HG03354 (cell line): ENCODE measurements at regions not wholly inside any gene's neighbourhood (a gene's known extent, or its start where the extent isn't known, plus 50 kb on each side); places are given as distances from the start of the nearest gene placed in this dataset.

Experiments used
- ATAC-seq: cut with Tn5 transposase; IDR thresholded peaks from one replicate; pipeline ENCODE4 v1.9.1; 2021; ENCODE audit warnings: mild to moderate bottlenecking; ENCODE audit not compliant: unreplicated experiment, poor library complexity, severe bottlenecking

DNA sequence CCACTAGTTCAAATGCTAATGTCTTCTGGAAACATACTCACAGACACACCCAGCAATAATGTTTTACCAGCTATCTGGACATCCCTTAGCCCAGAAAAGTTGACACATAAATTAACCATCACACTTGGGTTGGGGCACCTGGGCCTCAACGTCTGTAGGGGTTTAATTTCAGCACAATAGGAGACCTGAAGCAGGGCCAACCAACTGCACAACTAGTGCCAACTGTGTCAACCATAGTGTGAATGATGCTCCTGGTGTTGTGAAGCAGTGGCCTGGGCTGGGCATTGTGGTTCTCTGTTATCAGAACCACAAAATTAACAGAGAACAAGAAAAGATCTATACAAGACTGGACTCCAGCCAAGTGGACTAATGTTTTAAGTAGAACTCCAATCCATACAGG, 106.7 kb upstream of the PPM1H start:
- ATAC-seq: no peak

DNA sequence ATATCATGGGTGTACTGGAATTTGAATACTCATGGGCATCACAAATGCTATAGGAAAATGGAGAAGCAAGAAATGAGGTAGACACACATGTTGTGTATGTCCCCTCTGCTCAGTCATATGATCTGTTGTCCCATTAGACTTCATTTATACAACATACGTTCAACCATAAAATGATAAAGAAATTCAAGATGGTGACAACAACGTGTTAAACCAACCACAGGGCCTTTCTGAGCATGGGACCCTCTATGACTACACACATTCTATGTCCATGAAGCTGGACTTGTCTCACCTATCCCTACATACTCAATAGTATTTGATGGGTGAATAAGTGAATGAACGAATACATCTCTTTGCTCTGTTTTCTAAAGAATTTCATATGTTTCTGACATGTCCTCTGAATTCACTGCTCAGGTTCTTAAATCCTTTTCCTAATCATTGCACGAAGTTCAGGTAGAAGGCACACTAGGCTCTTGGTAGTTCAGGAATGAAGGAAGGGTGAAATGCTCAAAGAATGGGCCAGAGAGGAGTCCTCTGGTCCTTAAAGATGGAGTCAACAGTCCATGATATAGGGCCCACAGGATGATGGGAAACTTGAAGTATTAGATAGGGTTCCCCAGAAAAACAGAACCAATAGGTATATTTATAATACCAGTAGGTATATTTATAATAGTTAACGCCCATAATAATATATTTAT, 105.7 kb upstream of the PPM1H start:
- no peak for ATAC-seq

DNA sequence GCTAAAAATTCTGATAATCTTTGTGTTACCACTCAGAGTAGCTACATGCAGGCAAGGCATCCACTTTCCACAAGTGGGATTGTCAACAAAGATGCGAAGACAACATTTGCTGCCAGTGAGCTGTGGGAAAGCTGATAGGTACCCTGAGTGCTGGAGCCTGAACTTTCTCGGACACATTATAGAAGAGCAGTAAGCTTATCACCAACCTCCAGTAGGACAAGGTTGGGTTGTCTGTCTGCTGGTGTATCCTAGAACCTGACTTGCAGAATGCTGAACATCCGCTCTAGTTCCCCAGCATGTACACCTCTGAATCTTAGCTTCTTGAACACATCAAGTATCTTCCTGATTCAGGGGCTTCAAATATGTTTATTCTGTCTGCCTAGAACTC, 103.8 kb upstream of the PPM1H start:
- no peak for ATAC-seq

DNA sequence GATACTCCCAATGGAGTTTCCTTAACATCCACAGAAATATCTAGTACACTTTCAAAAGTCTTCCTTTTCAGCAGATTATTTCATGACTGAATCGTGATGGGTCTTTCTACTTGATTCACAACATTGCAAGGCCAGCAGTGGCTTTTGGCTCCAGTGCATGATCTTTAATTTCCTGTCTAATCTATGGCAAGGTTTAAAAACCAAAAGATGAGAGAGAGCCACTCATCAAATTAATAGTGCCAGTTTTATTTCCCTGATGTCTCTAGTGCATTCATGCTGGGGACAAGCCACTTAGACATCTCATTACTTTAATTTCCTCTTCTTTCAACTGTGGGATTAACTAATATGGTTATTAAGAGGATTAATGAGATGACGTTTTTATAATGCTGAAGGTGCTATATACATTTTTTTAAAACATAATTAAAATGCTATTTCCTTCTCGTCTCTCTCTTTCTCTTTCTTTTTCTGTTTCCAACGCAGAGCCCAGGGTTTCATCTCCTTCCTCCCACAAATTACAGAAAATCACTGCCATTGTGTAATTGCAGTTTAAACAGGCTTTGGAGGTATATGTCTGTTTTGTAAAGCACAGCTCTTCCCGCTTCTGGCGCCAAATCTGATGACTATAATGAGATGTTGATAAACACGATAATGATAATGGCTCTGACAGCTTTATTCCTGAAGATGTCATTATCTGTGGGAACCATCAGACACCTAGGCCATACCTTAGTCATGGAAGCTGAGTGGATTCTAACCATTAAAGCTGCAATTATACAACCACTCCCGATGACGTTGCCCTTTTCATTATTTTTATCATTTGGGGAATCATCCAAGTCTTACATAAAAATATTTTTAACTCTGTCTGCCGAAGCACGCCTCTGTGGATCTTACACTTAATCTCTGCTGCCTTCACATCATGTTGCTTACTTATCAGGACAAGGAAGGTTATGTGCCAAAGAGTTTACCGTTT, 103.1 kb upstream of the PPM1H start:
- no peak for ATAC-seq

DNA sequence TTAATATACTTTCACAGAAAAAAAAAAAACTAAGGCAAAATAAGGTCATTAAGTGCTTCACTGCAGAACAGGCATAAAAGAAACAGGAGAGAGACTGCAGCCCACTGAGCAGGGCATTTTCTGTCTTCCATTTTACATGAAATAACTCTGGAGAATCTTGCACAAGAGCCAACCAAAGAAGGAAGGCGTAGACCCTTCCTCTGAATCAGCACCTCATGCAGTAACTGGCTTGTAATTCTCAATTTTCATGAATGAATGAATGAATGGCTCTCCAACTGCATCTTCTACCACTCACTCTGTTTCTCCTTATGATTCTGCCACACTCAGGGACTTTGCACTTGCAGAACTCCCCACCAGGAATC, 102.0 kb upstream of the PPM1H start:
- ATAC-seq: no peak

DNA sequence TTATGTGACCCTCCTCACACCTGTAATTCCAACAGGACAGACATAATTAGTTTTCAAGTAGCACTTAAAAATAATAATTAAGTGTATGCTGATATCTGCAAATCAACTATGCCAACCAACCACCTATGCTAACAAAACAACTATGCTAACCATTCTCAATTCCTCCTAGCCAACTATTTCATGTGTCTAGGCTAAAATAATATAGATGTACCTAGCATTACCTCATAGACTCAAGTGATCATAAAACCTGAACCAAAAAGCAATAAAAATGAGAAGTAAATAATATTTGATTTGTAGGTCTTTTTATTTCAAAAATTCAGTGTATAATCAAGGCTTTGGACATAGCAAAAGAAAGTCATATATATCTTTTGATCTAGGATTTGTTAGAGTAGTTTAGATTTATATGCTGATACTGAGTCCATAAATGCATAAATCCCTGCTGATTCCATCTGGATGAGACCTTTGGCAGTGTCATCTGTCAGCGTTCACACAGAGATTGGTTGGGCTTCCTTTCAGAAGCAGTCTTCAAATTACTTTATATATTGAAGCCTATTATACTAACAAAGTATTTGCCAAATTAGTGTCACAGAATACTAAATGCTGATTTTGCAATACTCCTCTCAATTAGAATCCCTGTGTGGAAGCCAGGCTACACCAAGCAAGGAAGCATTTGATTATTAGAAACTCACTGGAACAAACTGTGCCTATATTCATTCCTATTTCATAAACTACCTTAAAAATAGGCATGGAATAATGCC, 101.4 kb upstream of the PPM1H start:
- ATAC-seq: no peak

DNA sequence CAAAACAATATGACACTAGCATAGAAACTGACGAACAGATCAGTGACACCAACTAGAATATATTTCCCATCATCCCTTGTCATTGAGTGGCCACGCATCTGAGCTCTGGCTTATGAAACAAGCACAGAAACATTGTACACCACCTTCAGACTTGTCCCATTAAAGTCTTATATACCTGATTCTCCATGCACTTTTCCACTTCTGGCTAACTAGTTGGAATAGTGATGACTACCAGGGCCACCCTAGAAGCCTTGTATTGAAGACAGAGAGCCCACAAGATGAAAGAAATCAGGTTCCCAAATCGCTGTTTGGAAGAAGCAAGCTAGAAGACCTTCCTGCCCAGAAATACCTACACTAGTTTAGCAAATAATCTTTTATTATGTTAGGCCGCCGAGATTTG, 99.7 kb upstream of the PPM1H start:
- ATAC-seq: no peak

DNA sequence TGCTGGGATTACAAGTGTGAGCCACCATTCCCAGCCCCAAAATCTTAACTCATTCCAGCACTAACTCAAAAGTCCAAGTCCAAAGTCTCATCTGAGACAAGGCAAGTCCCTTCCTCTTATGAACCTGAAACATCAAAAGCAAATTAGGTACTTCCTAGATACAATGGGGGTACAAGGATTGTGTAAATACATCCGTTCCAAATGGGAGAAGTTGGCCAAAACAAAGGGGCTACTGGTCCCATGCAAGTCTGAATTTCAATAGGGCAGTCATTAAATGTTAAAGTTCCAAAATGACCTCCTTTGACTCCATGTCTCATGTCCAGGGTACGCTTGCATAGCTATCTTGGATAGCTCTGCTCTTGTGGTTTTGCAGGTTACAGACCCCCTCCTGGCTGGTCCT, 94.7 kb upstream of the PPM1H start:
- ATAC-seq: no peak

DNA sequence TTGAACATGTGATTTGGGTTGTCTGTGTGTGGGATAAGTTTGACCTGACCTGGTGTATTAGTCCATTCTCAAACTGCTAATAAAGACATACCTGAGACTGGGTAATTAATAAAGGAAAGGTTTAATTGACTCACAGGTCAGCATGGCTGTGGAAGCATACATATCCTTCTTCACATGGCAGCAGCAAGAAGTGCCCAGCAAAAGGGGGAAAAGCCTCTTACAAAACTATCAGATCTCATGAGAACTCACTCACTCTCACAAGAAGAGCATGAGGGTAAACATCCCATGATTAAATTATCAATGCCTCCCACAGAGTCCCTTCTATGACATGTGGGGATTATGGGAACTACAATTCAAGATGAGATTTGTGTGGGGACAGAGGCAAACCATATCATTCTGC, 94.0 kb upstream of the PPM1H start:
- no peak for ATAC-seq

DNA sequence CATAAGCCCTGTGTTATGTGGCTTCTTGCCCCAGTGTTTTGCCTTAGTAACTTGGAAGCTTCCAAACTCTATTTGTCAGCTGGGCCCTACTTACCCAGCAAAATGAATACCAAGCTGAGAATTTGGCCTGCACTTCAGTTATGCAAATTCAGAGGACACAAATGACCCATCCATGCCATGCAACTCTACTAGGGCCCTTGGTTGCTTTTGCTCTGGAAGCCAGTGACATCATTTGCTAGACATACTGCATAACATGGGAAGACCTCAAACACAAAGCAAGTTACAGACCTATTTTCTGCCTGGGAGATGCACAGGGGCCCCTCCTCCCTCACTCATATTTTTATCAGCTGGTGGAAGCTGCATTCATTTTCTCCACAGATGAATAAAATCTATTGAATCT, 90.2 kb upstream of the PPM1H start:
- no peak for ATAC-seq

DNA sequence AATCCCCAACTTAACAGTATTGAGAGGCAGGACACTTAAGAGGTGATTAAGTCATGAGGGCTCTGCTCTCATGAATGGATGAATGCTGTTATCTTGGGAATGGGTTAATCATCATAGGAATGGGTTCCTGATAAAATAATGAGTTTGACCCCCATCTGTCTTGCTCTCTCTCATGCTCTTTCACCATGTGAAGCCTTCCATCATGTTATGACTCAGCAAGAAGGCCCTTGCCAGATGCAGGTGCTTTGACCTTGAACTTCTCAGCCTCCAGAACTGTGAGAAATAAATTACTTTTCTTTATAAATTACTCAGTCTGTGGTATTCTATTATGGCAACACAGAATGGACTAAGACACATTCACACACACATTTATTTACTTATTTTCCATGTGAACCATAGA, 89.0 kb upstream of the PPM1H start:
- ATAC-seq: no peak

DNA sequence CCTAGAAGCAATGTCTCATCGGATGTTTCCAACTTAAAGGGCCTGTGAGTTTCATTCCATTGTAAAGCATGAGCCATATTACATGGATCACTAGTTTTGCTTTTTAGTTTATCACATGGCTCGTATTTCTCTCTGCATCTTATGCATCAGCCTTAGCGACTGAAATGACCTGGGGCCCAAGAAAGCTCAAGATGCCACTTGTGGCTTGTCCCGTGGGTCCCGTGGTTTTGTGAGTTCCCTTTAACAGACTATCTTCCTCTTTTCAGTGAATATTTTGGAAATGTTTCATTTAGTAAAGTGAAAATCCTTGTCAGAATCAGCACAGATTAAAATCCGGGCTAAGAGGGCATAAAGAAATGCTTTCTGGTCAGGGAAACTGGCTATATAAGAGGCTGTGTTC, 86.2 kb upstream of the PPM1H start:
- ATAC-seq: no peak

DNA sequence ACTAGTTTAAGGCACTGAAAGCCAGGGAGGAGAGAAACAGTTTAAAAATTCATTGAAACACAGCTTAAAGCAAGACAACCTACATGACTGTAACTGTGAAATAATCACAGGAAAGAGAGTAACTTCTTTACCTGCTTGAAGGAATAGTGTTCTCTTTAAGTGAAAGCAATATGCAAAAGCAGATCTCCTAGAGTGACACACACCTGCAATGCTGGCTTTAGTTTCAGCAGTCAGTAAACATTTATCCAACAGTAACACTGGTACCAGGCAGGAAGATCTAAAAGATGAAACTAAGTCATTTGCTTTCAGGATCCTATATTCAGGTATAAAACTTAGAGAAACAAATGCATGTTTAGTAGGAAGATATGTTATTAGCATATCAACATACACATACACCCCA, 85.3 kb upstream of the PPM1H start:
- ATAC-seq: no peak

DNA sequence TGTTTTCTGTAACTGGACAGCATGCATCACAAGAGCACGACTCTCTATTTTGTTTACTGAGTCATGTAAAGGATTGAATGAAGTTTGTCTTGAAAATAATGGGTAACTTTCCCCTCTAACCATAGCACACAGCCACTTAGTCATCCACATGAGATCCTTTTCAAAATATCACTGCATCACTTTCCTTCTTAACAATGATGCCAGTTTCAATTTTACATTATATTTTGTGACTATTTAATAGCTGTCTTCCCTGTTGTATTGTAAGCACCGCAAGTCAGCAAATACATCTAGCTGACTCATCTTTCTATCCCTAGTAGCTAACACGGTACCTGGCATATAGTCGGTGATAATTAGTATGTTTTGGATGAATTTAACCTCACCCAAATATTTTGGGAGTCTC, 83.3 kb upstream of the PPM1H start:
- no peak for ATAC-seq

DNA sequence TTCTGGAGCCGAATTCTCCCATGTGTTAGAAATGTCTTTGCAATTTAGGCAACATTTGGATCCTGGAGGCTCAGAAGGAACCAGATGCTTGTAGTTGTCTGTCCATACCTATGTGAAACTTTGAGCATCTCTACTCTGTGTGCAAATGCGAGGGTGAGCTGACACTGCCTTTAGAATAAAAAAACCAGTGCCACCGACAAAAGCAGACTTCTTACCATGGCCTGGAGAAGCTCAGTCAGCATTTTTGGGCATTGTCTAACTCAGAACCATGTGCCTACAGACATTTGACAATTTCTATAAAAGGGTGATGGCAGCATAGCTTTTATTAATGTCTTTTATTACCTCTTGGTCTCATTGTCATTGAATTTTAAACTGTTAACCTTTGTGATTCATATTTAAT, 78.4 kb upstream of the PPM1H start:
- no peak for ATAC-seq

DNA sequence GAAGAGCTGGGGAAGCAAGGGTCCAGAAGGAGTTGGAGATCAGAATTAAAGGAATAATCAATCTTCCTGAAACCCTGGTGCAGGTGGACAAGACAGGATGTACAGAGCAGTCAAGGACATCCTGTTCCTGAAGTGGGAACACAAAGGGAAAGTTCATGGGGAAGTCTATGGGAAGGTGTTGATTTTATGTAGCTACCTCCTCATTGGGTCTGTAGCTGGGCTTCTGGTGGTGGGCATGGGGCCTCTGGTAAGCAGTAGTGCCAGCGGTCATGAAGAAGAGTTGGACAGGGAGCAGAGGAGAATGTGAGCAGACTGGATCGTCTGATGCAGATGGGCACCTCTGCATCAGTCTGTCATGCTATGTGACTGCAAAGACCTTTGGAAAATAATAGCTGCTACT, 75.7 kb upstream of the PPM1H start:
- no peak for ATAC-seq

DNA sequence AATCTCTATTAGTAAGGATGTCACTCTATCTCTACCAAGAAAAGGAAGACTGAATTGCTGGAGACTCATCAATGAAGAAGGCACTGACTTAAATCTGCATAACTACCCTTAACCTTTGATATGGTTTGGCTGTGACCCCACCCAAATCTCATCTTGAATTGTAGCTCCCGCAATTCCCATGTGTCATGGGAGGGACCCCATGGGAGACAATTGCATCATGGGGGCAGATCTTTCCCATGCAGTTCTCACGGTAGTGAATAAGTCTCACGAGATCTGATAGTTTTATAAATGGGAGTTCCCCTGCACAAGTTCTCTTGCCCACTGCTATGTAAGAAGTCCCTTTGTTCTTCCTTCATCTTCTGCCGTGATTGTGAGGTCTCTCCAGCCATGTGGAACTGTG, 73.4 kb upstream of the PPM1H start:
- ATAC-seq: no peak

DNA sequence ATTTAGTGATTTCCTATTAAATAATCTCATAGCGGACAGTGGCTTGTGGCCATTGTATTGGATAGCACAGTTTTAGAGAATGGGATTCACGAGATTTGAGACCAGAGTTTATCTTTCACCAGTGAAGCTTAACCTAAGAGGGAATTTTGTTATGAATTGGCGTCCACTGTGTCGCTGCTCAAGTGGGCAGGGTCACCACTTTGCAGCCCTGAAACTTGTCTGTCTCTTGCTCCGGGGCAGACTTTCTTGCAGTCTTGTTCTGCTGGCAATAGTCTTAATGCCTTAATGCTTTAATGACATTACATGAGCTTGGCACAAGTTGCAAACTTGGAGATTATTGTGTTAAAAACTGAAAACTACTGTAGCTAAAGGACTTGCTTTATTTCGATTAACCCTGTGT, 72.8 kb upstream of the PPM1H start:
- no peak for ATAC-seq

DNA sequence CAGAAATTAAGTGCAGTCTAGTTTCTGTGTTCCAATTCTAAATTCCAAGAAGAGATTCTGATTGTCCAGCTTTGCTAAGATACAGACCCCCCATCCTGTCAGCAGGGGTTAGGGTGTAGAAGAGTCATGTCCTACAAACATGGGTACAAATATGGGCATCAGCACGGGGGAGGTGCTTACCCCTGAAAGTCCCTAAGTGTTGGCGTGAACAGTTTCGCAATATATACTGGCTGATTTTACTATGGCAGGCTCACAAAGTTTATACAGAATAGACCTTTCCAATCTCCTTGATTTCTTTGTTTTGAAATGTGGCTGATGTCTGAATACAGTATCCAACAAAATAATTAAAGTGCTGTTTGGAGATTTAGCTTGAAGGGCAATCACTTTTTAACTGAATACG, 71.6 kb upstream of the PPM1H start:
- no peak for ATAC-seq

DNA sequence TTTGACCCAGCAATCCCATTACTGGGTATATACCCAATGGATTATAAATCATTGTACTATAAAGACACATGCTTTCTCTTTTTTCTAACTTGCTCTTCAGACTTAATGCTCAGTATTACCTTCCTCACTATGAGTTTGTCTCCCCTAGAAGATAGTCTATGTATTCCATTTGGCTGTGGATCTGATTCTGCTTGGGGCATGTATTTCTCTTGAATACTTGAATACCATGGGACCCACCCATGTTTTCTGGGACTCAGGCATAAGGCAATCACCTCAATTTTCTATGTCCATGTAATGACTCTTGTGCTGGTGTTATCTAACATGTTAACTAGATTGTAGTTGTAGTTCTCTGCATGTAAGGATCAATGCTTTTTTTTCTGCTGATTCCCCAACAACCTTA, 70.4 kb upstream of the PPM1H start:
- ATAC-seq: no peak
